BJ (cell line): ENCODE measurements at regions not wholly inside any gene's neighbourhood (a gene's known extent, or its start where the extent isn't known, plus 50 kb on each side); places are given as distances from the start of the nearest gene placed in this dataset.

Source experiments
- CTCF ChIA-PET: fragments of 350-600 bp; formaldehyde crosslinking; extraction: SDS; loops from one replicate; lab custom pipeline; 2021; ENCODE audit warnings: antibody characterized with exemption, inconsistent platforms; lab: Yijun Ruan, JAX
- POLR2A ChIA-PET: fragments of 300-600 bp; sonication (Branson Sonifier 250); formaldehyde crosslinking; extraction: SDS; loops from one replicate; lab custom pipeline; 2021; ENCODE audit warnings: antibody characterized with exemption; lab: Charles Lee
- DNase-seq: peaks from one replicate; pipeline ENCODE4 v3.0.0-alpha.2; 2011; ENCODE audit warnings: low read depth
- H3K27me3 ChIP-seq: 2 replicates; pipeline ENCODE4 v1.6.0; 2011; ENCODE audit warnings: low read length; ENCODE audit not compliant: control insufficient read depth, insufficient read depth
- H3K36me3 ChIP-seq: 2 replicates; pipeline ENCODE4 v1.5.1; 2011; ENCODE audit warnings: low read length; ENCODE audit not compliant: control insufficient read depth, insufficient read depth
- H3K4me3 ChIP-seq: 2 replicates; pipeline ENCODE4 v1.5.1; 2011; ENCODE audit warnings: low read depth, mild to moderate bottlenecking, control low read depth, low read length
- TF ChIP-seq, protein P1 (sequence below): IDR thresholded peaks from 2 replicates; pipeline ENCODE4 v1.5.1; 2011; ENCODE audit warnings: low read depth, mild to moderate bottlenecking, control low read depth, inconsistent platforms, low read length, moderate library complexity; ENCODE audit not compliant: insufficient read depth

GRCh38 chr4:30461218-30461617 lies 259.0 kb upstream of the PCDH7 start:
- CTCF ChIA-PET = no interaction called here

DNA sequence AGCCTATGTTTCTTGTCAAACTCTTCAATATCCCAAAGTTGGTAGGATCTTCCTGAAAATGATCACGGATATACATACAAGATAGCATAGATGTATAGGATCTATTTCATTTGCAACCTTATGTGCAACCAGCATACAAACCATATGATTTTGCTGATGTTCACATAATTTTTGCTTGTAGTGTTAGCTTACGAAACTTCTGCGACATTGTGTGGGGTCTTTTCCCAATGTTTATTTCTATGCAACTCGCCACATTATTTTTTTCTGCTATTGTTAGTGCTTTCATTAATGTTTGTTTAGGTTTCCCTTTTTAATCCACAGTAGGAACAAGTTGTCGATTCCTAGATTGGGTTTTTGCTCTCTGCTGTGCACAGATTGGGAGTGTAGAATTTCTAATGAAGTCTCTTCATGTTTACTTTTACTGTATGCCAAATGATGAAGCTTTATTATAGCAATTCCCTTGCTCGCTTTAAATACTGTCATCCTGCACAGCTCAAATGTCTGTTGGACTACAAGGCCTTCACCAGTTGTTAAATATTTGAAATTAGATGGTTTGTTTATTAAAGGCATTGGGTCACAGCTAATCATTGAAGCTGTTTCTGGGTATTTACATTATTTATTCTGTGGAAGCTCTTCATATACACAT lies 257.6 kb upstream of the PCDH7 start:
- Histone ChIP-seq H3K27me3 (no peaks in the 10 kb centered on the region), H3K4me3 (no peak overlapping the region), H3K36me3 (no peaks in the 10 kb centered on the region)
- CTCF ChIA-PET = no interaction called here
- POLR2A ChIA-PET = no interaction called here
- DNase-seq = no peak
- TF ChIP-seq, protein P1, sequence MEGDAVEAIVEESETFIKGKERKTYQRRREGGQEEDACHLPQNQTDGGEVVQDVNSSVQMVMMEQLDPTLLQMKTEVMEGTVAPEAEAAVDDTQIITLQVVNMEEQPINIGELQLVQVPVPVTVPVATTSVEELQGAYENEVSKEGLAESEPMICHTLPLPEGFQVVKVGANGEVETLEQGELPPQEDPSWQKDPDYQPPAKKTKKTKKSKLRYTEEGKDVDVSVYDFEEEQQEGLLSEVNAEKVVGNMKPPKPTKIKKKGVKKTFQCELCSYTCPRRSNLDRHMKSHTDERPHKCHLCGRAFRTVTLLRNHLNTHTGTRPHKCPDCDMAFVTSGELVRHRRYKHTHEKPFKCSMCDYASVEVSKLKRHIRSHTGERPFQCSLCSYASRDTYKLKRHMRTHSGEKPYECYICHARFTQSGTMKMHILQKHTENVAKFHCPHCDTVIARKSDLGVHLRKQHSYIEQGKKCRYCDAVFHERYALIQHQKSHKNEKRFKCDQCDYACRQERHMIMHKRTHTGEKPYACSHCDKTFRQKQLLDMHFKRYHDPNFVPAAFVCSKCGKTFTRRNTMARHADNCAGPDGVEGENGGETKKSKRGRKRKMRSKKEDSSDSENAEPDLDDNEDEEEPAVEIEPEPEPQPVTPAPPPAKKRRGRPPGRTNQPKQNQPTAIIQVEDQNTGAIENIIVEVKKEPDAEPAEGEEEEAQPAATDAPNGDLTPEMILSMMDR = no peak

More at GRCh38 chr4:30461218-30461617, 259.0 kb upstream of the PCDH7 start:
- Histone ChIP-seq H3K27me3 (no peaks in the 10 kb centered on the region), H3K36me3 (no peaks in the 10 kb centered on the region), H3K4me3 (no peak overlapping the region)
- no peak for DNase-seq
- TF ChIP-seq, protein P1 = no peak
- POLR2A ChIA-PET = no interaction called here

DNA sequence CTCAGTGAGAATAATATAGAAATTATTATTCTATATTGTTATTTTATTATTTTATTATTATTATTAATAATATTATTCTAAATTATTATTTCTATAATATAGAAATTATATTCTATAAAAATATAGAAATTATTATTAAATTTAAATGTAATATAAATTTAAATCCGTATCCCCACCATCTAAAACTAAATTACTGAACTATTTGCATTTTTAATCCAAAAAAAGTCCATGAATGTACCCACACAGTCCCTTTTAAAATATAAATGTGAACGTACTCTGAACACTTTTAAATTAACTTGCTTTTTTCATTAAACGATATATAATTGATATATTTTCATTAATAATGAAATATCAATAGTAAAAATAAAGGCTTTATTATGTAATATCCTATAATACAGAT lies 248.3 kb upstream of the PCDH7 start:
- TF ChIP-seq, protein P1 = no peak
- CTCF ChIA-PET = no interaction called here
- H3K27me3 ChIP-seq = no peaks in the 10 kb centered on the region
- no peak overlapping the region for H3K4me3 ChIP-seq
- no peaks in the 10 kb centered on the region for H3K36me3 ChIP-seq
- no peak for DNase-seq
- POLR2A ChIA-PET = no interaction called here

DNA sequence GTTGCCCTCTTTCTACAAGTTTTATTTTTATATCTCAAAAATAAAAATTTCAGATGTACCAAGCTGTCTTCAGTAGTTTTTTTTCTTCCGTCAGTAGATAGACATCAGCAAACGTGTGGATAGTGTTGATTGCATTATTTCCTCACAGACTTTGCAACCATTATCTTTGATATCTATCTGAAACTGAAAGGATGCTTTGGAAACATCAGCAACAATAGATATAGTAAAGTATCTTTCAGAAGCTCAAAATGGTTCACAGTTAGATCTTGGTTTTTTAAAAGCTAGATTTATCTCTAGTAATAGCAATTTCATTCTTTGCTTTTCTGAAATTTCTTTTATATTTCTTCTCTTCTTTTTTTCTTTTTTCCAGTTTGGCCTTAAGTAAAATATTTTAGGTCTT lies 246.9 kb upstream of the PCDH7 start:
- TF ChIP-seq, protein P1 = no peak
- DNase-seq = no peak
- no peaks in the 10 kb centered on the region for H3K27me3 ChIP-seq
- H3K4me3 ChIP-seq = no peak overlapping the region
- CTCF ChIA-PET = no interaction called here
- POLR2A ChIA-PET = no interaction called here
- no peaks in the 10 kb centered on the region for H3K36me3 ChIP-seq

DNA sequence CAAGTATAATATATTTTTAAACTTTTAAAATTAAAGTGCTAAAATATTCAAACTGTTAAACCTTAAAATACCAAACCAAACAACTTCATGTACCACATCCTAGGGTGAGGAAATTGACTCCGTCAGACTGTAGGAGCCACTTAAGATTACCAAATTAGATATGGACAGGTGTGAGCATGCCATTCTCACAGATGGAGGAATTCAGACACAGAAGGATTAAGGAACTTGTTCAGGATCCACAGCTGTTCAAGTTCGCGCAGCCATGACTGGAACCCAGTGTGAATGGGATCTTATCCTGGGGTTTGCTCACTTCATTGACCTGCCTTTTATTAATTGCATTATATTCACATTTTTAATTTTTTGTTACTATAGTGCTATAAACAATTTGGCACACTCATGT lies 224.9 kb upstream of the PCDH7 start:
- H3K4me3 ChIP-seq = no peak overlapping the region
- no peak for DNase-seq

More for the DNA sequence above, 224.9 kb upstream of the PCDH7 start:
- TF ChIP-seq, protein P1 = no peak
- ChIA-PET POLR2A (no interaction called here), CTCF (no interaction called here)
- H3K36me3 ChIP-seq = no peaks in the 10 kb centered on the region
- no peaks in the 10 kb centered on the region for H3K27me3 ChIP-seq
